GM03348 (cell line): ENCODE measurements at regions not wholly inside any gene's neighbourhood (a gene's known extent, or its start where the extent isn't known, plus 50 kb on each side); places are given as distances from the start of the nearest gene placed in this dataset.

ENCODE experiments used
- DNase-seq: peaks from one replicate; pipeline ENCODE4 v3.0.0; 2012; ENCODE audit warnings: low spot score

DNA sequence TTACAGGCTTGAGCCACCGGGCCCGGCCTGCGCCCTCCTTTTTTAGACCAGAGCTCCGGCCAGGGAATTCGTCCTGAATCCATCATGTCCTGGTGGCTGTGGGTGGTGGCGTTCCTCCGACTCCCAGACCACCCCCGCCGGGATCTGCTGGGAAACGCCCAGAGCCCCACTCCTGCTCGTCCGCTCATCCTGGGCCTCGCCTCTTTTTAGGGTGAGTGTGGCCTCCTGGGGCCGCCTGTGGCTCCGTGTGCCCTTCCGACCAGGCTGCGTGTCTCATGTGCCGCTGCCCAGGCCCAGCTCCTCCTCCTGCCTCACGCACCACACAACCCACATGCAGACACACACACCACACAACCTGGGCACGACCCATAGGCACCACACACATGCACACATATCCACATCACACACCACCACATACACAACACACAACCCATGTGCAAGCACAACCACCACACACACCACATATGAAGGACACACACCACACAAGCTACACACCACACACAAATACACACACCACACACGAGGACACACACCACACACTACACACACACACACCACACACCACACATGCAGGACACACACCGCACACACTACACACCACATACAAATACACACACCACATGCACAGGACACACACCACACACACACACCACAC lies 946.2 kb downstream of the BRD1 start:
- no peak for DNase-seq

DNA sequence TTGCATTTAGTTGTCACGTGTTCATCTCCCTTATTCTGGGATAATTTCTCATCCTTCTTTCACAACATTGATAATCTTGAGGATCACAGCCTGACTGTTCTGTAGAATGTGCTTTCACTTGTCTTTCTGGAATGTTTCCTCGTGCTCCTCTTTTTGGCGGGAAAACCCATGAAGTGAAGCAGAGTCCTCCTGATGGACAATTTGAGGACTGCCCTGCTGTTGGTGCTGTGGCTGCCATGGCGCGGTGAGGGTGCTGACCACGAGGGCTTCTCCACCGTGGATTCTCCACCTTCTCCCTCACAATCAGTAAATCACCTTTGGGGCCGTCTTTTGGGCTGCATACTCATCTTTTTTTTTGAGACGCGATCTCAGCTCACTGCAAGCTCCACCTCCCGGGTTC lies 946.9 kb downstream of the BRD1 start:
- no peak for DNase-seq

DNA sequence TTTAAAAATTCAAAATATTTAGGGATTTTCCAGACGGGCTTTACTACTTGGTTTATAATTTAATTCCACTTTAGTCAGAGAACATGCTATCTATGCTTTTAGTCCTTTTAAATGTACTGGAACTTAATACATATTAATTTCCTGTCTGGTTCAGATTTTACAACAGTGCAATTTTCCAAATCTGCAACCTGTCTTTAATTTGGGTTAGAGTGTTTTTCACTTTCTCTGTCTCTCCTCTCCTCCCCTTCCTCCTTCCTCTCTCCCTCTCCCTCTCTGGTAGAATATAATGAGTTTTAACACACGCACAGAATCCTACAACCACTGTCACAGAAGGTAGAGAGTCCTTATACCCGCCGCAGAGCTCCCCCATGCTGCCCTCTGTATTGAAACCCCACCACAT lies 950.7 kb downstream of the BRD1 start:
- DNase-seq, result no peak

DNA sequence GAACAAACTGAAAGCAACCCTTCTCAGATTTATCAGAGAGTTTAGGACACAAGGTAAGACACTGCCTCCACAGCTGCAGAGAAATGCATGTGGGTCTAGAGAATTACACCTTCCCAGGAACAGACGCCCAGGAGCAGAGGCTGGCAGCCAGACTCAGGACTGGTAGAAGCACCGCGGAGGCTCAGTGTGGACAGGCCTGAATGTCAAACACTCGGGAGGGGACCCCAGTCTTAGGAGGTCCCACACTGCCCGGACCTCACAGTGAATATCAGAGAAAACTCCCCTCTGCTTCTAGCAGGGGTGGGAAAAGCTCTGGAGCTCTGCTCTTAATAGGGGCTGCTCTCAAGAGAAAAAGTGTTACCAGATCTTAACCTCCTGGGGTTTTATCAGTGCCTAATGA lies 952.7 kb downstream of the BRD1 start:
- DNase-seq, result no peak

DNA sequence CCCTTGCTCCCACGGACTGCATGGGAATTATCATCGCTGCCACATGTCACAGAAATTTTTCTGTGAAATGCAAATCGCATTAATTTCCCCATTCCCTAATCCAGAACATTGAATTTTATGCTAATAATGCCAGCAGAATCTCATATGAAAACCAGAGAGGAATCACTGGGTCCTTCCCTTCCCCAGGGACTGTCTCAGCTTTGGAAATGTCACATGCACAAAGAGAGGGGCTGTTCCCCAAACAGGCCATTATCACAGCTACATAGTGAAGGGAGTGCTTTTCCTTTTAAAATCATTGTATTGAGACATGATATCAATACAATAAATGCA lies 954.5 kb downstream of the BRD1 start:
- DNase-seq, result no peak

DNA sequence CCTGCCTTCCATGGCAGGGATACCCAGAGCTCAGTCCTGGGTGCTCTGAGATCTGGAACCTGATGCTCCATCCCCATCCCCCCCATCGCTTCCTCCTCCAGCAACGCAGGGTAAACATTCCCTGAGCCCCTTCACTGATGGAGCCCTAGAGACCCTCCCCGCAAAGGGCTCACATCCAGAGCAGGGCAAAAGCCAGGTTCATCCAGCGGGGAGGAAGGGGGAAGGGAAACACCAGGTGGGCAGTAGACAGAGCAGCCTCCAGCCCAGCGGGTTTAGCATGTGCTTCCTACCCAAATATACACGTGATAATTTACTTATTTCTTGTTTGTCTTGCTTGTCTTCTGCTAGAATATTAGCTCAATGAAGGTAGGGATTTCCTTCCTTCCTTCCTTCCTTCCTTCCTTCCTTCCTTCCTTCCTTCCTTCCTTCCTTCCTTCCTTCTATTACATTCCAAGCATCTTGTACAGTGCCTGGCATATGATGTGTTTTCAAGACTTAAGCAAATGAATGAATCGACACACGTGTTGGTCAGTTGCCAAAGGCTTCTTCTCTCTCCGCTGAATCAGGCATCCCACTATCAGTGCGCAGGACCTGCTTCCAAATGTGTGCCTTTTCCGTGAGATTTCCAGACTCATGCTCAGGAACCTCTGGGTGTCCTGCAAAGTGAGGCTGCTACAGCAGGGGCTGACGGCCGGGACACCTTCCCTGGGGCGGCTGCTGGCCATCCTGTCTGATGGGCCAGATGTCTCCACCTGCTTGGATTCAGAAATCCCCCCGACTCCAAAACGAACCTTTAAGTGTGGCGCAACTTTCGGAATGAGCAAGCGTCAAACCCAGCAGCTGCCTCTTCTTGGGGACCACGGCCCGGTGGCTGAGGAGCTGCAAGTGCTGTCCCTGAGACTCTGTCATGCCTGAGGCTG lies 955.1 kb downstream of the BRD1 start:
- DNase-seq, result no peak

DNA sequence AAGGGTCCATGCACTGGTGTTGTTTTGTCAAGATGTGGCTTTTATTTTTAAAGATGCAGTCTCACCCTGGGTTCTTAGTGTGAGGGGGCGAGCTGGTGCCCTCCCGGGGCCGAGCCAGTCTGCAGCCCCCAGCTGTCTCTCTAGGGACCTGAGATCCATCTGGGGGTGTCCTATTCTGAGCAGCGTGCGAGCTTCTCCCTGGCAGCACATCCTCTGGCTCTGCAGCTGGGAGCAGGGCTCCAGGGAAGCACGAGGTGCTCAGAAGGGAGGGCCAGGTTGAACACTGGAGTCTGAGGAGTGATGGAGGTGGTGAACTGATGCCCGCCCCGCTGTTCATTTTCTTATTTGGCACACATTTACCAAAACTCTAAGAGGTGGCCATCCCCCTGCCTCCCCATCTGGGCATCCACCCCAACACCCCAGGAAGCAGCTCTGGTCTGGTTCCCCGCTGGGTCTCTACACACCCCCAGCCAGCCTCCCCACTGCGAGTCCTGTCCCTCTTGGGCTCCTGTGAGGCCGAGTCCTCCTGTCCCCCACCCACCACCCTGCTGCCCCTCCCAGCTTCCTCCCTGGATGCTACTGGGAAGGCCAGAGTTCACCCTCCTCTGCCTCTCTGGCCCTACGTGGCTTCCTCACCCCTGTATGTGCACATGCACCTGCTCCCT lies 956.4 kb downstream of the BRD1 start:
- DNase-seq, result no peak

DNA sequence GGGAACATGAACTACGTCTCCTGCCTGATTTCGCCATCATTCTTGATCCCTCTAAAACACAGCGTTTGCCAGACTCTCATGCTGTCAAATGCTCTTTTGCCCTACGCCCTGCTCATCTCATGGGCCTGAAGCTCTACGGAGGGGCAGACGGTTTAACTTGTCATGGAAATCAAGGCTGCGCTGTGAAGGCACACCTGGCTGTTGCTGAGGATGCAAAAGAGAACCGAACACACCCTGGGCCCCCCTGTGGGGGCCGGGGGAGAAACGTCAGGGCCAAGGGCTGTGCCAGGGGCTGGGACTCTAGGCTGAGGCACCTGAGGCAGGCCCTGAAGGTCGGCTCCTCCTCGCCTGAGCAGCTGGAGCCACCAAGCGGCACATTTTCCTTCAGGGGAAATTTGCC lies 957.2 kb downstream of the BRD1 start:
- no peak for DNase-seq

DNA sequence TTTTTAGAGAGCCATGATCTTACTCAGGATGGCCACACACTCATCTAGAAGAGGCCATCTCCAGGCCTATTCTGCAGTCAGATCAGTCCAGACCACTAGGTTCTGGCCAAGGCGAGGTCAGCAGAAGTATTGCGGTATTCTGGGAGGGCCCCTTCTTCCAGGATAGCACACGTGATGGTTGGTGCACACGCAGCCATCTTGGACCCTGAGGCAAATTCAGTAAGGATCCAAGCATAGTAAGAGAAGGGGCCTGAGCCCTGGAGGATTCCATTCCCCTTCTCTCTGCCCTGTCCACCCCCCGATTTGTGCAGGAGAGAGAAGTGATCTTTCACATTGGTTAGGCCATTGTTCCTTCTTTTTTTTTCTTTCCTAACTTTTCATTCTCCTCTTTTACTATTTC lies 957.9 kb downstream of the BRD1 start:
- no peak for DNase-seq

DNA sequence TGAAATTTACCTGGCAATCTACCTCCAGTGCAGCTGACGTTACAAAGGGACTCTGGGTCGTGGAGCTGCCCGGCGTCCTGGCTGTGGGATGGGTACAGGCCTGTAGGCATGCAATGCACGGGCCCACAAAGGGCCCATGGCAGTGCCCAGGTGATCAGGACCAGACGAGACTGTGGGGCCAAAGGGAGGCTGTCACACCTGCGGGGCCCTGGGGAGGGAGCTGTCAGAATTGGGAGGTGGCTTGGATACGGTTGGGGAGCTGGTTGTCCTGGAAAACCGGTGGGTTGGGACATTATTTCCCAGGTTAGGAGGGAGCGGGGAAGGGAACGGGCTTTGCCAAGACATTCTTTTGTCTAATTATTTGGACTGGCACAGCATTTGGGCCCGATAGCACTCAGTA lies 958.5 kb downstream of the BRD1 start:
- DNase-seq, result no peak

DNA sequence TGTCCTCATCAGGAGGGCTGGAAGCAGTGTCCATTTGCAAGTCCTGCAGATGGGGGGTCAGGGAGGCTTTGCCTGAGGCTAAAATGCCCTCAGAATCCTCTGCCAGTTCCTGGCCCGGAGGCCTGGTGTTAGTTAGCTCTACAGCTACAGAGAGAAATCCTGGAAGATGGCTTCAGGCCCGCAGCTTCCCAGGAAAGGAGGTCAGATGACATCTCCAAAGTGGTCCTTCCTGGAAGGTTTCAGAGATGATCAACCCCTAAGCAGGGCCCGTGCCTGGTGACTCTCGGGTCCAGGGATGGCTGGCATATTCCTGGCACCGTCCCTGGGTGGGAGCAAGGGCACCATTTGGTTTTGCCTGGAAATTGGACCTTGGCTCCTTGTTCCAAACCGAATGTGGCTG lies 959.1 kb downstream of the BRD1 start:
- DNase-seq, result no peak

DNA sequence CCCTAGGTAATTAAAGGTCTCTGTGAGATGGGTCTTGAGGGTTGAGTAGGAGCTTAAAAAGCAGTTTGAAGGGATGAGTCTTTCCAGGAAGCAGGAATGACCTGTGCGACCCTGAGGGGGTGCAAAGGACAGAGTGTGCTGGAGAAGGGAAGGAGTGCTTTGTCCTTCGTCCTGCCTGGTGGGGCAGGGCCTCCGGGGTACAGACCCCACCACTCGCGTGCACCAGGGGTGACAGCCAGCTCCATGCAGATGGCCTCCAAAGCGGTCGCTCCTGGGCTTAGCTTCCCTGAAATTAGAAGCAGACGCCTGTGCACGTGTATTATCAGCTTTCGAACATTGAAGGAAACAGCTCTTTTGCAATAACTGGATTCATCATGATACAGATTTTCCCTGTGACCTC lies 959.8 kb downstream of the BRD1 start:
- DNase-seq, result no peak

DNA sequence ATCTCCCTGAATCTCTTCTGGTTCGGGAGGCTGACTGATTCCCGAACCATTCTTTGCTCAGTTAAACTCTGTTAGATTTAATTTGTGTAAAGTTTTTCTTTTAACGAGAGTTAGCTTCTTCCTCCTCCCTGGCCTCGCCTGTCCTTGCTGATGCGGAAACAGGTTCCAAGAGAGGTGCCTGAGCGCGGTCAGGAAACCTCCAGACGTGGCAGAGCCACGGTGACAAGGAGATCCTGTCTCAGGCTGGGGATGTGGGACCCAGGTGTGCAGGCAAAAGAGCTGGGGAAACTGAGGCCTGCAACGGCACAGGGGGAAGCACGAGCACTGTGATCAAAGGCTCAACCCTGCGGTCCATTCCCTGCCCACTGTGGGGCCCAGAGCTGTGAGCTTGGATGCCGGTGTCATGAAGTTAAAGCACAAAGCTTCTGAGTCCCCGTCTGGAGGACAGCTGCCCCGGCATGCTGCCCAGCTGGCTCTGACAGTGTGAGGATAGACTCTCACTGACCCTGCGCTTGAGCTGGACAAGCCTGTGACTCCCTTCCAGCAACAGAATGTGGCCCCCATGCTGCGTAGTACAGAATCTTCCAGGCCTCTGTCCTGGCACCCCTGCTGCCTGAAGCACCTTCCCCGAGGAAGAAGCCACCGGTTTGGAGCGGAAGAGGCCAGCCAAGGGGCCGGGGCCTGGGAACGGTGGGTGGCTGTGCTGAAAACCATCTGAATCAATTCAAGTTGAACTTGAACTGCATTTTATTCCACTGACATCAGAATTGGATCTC lies 960.6 kb downstream of the BRD1 start:
- no peak for DNase-seq

DNA sequence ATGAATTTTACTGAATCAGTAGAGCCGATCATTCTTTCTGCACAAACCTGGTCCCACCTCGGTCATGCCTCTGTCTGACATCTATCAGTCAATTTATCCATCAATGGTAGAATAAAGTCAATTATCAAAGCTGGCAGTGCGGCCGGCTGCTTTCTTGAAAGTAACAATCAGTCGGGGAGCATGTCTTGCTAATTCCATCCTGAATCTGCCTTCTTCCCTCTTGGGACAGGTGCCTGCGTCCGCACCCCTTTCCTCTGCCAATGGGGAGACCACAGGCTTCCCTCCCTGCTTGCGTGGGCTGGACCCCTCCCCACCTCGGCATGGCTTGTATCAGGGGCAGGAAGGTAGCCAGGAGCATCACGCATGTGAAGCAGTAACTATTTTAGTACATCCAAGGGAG lies 962.9 kb downstream of the BRD1 start:
- no peak for DNase-seq

DNA sequence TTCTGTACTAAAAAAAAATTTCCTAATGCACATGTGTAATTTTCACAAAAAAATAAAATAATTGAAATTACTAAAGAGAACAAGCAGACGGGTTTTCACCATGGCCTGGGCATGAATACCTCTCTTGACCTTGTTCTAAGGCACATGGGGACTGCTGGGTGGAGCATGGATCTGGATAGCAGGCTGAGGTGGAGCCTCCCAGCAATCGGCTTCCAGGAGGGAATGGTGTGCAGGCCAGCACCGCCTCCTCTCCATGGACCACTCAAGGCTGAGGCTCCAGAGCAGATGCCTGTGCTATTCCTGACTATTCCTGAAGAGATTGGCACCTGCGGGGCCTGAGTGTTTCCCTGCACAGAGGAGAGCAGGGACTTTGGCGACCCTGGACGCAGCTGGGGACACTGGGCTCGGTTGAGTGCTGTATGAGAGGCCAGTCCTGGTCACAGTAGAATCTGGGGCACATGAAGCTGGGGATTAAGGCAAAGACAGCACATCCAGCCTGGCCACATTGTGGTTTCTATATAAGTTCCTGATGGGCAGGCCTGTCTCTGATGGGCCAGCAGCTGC lies 963.6 kb downstream of the BRD1 start:
- no peak for DNase-seq

DNA sequence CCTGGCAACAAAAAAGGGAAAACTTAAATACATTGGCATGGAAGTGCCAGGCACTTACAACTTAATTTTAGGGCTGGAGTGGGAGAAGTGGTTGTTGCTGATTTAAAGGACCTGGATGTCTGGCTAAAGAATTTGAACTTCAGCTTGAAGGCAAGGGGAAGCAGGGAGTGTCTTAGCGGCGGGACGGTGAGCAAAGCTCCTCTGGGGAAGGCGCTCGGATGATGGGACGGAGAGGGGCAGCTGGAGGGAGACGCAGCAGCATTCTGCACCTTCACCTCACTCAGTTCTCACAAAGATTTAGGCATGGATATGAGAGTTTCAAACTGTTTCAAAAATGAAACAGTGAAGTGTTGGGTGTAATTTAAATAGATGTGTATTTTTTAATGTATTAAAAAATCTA lies 967.1 kb downstream of the BRD1 start:
- no peak for DNase-seq

DNA sequence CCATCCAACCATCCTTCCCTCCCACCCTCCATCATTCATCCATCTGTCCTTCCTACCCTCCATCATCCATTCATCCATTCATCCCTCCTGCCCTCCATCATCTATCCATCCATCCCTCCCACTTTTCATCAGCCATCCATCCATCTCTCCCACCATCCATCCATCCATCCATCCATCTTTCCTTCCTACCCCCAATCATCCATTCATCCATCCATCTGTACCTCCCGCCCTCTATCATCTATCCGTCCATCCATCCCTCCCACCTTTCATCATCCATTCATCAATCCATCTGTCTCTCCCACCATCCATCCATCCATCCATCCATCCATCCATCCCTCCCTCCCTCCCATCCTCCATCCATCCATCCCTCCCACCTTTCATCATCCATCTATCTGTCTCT lies 968.8 kb downstream of the BRD1 start:
- DNase-seq, result no peak

DNA sequence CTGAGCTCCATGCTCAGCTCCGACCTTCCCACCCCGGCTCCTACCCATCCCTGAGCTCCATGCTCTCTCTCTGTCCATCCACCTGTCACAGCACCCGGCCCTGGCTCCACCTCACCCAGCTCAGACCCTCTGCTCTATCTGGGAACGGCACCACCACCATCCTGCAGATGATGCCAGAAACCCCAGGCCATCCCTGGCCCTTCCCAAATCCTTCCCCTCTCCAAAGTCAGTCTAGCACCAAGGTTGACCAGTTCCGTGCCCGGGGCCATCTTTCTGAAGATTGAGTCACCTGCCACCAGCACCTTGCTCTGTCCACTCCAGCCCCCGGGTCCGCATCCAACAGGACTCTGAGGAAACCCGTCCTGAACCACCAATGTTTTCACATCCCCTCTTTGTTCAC lies 969.6 kb downstream of the BRD1 start:
- no peak for DNase-seq

DNA sequence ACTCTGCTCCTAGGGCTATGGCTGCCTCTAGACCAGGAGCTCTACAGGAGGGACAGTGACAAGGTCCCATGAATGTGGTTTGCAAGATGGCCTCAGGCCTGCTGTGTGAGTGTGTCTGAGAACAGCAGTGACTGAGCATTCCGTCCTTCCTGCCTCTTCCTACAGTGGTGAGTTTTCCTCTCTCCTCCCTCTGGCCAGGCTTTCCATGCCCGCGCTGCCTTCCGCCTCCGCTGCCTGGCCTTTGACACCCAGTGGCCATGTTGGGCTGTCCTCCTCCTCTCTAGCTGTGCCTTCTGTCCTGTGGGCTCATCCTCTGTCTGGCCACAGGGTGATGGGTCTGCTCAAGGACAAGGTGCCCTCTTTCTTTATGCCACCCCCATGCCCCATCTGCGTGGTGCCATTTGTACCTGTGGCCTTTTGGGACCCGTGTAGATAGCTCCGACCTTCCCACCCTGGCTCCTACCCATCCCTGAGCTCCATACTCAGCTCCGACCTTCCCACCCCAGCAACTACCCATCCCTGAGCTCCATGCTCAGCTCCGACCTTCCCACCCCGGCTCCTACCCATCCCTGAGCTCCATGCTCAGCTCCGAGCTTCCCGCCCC lies 970.4 kb downstream of the BRD1 start:
- no peak for DNase-seq

DNA sequence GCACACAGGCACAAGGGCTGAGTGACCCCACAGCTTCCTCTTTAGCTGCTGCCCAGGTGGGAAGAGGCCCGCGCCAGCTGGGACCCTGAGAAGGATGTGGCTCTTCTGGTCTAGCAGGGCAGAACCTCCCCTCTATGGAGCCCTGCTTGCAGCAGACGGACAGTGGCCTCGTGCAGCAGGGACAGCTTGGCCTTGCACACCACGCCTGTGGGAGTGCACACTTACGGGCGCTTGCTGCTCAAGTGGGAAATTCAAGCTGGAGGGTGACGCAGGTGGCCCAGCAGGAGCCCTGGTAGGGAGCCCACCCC lies 971.4 kb downstream of the BRD1 start:
- no peak for DNase-seq

DNA sequence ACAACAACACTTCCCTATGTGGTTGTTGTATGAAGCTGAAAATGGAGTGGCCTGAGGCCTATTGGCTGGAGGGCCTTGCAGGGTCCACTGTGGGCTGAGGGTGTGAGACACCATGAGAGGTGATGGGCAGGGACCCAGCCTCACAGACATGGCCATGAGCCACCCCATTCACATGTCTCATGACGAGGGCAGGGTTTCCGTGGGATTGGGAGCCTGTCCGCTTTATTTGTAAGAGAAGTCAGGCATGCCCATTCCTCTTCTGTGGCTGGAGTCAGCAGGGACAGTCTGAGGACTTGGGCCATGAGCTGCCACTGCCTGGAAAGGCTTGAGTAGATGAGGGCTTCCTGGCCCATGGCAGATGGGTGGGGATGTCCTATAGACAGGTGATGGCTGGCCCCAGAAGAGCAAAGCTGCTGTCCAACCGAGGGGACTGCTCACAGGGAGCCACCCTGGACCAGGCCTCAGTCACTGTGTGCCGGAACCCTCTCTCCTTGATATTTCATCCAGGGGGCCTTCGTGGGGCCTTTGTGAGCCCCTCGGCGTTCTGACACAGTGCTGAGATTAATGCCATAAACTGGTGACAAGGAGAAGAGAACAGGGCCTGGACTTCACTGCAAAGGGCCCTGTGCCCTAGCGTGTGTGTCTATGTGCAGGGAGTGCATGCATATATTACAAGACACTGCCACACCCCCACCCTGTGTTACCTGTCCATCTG lies 971.9 kb downstream of the BRD1 start:
- DNase-seq, result no peak
